Large intestine (tissue), 3 donors: ENCODE measurements at regions not wholly inside any gene's neighbourhood (a gene's known extent, or its start where the extent isn't known, plus 50 kb on each side); places are given as distances from the start of the nearest gene placed in this dataset.
"Not testable (repeated sequence)": the region's sequence is repeated elsewhere in the genome, so short reads cannot be mapped to it uniquely, and the experiment has no call there.

Experiments used
- DNase-seq, 2 donors: peaks; one replicate each; pipeline versions ENCODE4 v3.0.0 to v3.0.0-alpha.2; 2013
- H3K27ac ChIP-seq: one replicate; pipeline ENCODE4 v1.5.1; 2013; ENCODE audit warnings: low read length
- H3K27me3 ChIP-seq: 2 replicates; pipeline ENCODE4 v1.6.1; 2013; ENCODE audit warnings: low read length; ENCODE audit not compliant: control insufficient read depth, insufficient read depth
- H3K36me3 ChIP-seq: 2 replicates; pipeline ENCODE4 v1.6.1; 2013; ENCODE audit warnings: low read length; ENCODE audit not compliant: control insufficient read depth, insufficient read depth
- H3K4me1 ChIP-seq: one replicate; pipeline ENCODE4 v1.6.1; 2013; ENCODE audit warnings: low read length; ENCODE audit not compliant: control insufficient read depth, insufficient read depth
- H3K4me3 ChIP-seq: one replicate; pipeline ENCODE4 v1.5.1; 2013; ENCODE audit warnings: low read length
- H3K9me3 ChIP-seq: one replicate; pipeline ENCODE4 v1.6.1; 2013; ENCODE audit warnings: mild to moderate bottlenecking, low read depth, low read length, moderate library complexity; ENCODE audit not compliant: control insufficient read depth
- WGBS: methylation state at CpG from one replicate; pipeline ENCODE4 v1.1.5; 2013; ENCODE audit warnings: low lambda C conversion rate; ENCODE audit not compliant: insufficient coverage; 5-methylcytosine and 5-hydroxymethylcytosine counted together

DNA sequence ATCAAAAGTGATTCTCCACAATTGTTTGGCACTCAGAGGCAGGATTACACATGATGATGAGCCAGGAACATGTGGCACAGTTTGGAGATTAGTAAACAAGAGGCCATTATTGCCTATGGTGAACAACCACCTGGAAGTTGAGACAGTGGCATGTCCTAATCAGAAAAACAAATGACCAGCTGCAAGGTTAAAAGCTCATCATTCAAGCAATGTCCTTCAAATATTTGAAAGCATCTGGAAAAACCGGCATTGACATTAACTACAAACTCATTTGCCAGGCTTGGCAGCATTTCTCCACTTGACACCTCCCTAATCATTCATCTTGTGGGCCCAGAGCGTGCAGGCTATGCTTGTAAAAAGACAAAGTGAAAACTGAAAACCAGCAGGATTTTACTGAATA is 80.6 kb upstream of the MEGF10 start:
- DNase-seq, result no peak
- Histone ChIP-seq H3K4me3 (no peak overlapping the region), H3K4me1 (no peaks in the 10 kb centered on the region), H3K9me3 (no peaks in the 10 kb centered on the region), H3K27ac (no peak overlapping the region), H3K36me3 (no peaks in the 10 kb centered on the region), H3K27me3 (peaks cover 2% of the 10 kb centered on the region)
- WGBS, result 60% methylated on average over 1 of the region's 2 CpGs

GRCh38 chr5:127213231-127213630 is 77.4 kb upstream of the MEGF10 start:
- Histone ChIP-seq H3K36me3 (no peaks in the 10 kb centered on the region), H3K27me3 (peaks cover 2% of the 10 kb centered on the region), H3K4me3 (no peak overlapping the region), H3K4me1 (no peaks in the 10 kb centered on the region), H3K27ac (no peak overlapping the region), H3K9me3 (no peaks in the 10 kb centered on the region)
- WGBS, result no CpG with 5 or more reads among the region's 2 CpGs
- no peak for DNase-seq

DNA sequence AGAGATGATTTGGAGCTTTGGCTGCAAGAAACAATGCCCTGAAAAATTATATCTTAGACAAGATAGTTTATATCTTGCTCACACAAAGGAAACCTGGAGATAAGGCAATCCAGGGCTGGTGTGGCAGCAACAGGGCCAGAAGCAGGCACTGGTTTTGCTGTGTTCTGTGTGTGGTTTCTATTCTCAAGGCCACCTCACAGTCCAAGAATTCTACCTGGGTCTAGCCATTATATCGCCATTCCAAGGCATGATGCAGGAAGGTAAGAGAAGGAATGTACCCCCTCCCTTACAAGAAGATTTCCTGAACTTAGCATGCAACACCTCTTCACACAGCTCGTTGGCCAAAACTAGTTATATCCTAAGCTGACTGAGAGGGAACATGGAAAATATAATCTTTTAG is 74.5 kb upstream of the MEGF10 start:
- no peaks in the 10 kb centered on the region for H3K36me3 ChIP-seq
- no peaks in the 10 kb centered on the region for H3K27me3 ChIP-seq
- DNase-seq, result no peak
- no CpG with 5 or more reads among the region's 2 CpGs for WGBS
- no peak overlapping the region for H3K27ac ChIP-seq
- no peaks in the 10 kb centered on the region for H3K4me1 ChIP-seq
- H3K9me3 ChIP-seq, result no peaks in the 10 kb centered on the region
- no peak overlapping the region for H3K4me3 ChIP-seq

- Histone ChIP-seq H3K27me3 (no peaks in the 10 kb centered on the region), H3K4me3 (no peak overlapping the region), H3K27ac (no peak overlapping the region), H3K36me3 (no peaks in the 10 kb centered on the region), H3K9me3 (no peaks in the 10 kb centered on the region), H3K4me1 (no peaks in the 10 kb centered on the region)
- no CpG with 5 or more reads among the region's 3 CpGs for WGBS
- no peak for DNase-seq
These were observed 73.5 kb upstream of the MEGF10 start for GRCh38 chr5:127216898-127217675.

DNA sequence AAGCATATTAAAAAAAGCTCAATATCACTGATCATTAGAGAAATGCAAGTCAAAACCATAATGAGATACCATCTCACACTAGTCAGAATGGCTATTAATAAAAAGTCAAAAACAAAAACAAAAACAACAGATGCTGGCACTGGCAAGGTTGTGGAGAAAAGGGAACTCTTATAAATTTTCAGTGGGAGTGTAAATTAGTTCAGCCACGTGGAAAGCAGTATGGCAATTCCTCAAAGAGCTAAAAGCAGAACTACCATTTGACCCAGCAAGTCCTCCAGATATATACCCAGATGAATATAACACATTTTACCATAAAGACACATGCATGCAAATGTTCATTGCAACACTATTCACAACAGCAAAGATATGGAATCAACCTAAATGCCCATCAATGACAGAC is 68.7 kb upstream of the MEGF10 start:
- H3K36me3 ChIP-seq, H3K4me3 ChIP-seq: not testable (repeated sequence)
- WGBS, result 50% methylated on average over 1 of the region's 1 CpG

GRCh38 chr5:127222571-127223156 is 67.9 kb upstream of the MEGF10 start:
- WGBS, result no CpG with 5 or more reads among the region's 1 CpG
- not testable (repeated sequence) for H3K9me3 ChIP-seq, H3K36me3 ChIP-seq, DNase-seq, H3K27ac ChIP-seq, H3K4me3 ChIP-seq, H3K4me1 ChIP-seq, H3K27me3 ChIP-seq

More for the DNA sequence above, 68.7 kb upstream of the MEGF10 start:
- not testable (repeated sequence) for H3K27me3 ChIP-seq, H3K27ac ChIP-seq, H3K9me3 ChIP-seq, DNase-seq, H3K4me1 ChIP-seq

DNA sequence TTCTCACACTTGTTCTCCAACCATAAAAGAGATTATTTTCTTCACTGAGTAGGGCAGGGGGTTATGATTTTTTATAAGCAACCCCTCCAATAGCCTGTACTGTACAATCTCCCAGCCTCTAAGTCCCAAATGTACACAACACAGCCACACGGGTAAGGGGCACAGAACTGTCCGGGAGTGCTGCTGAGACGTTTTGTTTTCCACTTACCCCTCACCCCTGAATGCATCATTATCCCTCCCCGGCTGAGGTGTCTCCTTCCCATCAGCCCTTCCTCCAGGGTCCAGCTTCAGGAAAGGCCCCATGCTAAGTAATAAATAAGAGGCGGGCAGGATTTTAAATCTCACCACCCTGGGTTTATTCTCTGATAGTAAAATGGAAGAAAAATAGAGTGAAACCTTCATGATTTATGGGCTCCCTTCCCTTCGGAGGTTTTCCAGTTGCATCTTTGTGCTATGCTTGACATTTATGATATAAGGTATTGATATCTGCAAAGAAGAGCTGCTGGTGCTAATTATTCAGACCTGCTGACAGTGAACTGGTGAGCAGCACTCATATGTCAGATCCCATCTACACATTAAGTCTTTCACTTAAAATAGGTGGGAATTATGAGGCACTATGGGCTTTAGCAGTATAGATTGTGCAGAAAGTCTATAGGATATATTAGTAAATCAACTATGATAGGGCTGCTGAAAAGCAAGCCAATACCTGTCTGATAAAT is 67.2 kb upstream of the MEGF10 start:
- no CpG with 5 or more reads among the region's 6 CpGs for WGBS
- Histone ChIP-seq H3K36me3 (no peaks in the 10 kb centered on the region), H3K9me3 (no peaks in the 10 kb centered on the region), H3K4me3 (no peak overlapping the region), H3K4me1 (no peaks in the 10 kb centered on the region), H3K27me3 (no peaks in the 10 kb centered on the region), H3K27ac (no peak overlapping the region)
- DNase-seq, result no peak

DNA sequence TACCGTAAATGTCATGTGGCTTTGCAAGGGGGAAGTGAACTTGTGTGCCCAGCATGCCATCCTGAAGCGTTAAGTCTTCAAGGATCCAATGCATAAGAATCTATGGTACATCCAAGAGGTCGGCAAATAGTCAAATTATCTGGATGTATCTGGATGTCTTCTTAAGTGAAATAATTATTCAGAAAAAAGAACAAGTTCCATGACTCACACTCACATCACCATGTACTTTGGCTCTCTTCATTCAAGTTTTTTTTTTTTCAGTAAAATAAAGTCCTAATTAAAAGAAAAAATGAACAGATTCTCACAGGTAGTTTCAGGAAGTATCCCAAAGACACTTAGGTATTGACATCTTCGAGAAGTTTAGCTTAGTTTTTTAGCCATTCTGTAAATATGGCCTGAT is 62.7 kb upstream of the MEGF10 start:
- DNase-seq, result no peak
- whole genome bisulfite sequencing, result no CpG with 5 or more reads among the region's 4 CpGs
- Histone ChIP-seq H3K36me3 (no peaks in the 10 kb centered on the region), H3K4me1 (peaks cover 5% of the 10 kb centered on the region), H3K9me3 (no peaks in the 10 kb centered on the region), H3K4me3 (no peak overlapping the region), H3K27me3 (no peaks in the 10 kb centered on the region), H3K27ac (no peak overlapping the region)

DNA sequence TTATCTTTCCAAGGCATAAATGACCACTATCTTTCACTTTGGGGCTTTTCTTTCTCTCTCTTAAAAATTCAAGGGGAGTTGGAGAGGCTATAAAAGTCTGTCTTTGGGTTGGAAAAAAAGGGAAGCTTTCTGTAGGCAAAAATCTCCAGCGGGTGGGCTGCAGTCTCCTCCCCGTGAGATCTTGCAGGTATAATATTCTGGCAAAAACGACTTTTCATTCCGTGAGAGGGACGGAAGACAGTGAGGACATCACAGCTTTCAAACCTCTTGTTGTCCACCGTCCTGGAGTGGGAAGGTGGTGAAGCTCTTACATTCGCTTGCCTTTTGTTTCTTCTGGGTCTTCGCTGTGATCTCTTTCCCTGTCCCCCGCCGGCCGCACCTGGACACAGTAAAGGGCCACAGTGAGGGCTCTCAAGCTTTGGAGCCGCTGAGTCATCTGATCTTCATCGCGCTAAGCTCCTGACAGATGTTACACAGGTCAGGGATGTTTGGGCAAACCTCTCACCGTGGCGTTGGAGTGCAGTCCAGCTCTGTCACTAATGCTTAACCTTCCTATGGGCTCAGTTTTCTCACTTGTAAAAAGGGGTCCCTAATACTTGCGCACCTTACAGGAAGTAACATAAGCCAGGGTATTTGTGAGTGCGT is 61.9 kb upstream of the MEGF10 start:
- peak overlapping the region; percentile 26 for H3K27ac ChIP-seq
- H3K4me3 ChIP-seq, result peak overlapping the region; percentile 68
- H3K27me3 ChIP-seq, result no peaks in the 10 kb centered on the region
- no peak for DNase-seq
- H3K36me3 ChIP-seq, result no peaks in the 10 kb centered on the region
- 60% methylated on average over 1 of the region's 18 CpGs for WGBS
- H3K4me1 ChIP-seq, result peaks cover 5% of the 10 kb centered on the region
- no peaks in the 10 kb centered on the region for H3K9me3 ChIP-seq

DNA sequence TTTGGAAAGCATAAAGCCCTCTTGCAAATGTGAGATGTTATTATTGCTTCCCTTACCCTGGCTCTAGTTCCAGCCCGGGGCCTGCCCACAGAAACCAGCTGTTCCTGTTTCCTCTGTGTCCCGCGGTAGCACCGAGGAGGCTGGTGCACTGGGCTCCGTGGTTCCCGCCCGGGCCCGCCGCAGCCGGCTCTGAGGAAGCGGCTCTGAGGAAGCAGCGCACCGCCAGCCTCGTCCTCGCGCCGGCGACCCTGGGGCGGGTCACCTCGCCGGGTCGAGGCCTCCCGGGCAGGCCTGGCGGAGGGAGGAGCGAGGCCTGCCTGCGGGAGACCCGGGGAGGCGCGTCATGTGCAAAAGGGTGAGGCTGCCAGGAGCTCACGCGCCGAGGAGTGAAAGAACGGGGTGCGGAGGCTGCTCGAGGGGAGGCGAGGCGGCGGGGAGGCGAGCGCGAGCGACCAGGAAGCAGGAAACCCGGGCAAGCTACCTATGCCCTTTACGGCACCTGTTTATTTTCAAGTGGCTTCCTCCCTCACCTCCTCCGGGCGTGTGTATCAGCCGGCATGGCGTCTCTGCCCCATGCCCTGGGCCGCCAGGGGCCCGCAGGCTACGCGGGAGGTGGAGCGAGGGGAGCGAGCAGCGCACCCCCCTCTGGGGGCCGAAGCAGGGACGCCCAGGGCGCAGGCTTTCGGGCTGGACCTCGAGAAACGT is 61.3 kb upstream of the MEGF10 start:
- Histone ChIP-seq H3K27ac (peak overlapping the region; percentile 26), H3K9me3 (no peaks in the 10 kb centered on the region), H3K4me1 (peaks cover 5% of the 10 kb centered on the region), H3K4me3 (peak overlapping the region; percentile 68), H3K36me3 (no peaks in the 10 kb centered on the region), H3K27me3 (no peaks in the 10 kb centered on the region)
- DNase-seq, result peak; percentile 47 to 86
- 0% methylated on average over 1 of the region's 61 CpGs for WGBS
